ENCODE measurements at regions not wholly inside any gene's neighbourhood (a gene's known extent, or its start where the extent isn't known, plus 50 kb on each side); places are given as distances from the start of the nearest gene placed in this dataset.

DNA sequence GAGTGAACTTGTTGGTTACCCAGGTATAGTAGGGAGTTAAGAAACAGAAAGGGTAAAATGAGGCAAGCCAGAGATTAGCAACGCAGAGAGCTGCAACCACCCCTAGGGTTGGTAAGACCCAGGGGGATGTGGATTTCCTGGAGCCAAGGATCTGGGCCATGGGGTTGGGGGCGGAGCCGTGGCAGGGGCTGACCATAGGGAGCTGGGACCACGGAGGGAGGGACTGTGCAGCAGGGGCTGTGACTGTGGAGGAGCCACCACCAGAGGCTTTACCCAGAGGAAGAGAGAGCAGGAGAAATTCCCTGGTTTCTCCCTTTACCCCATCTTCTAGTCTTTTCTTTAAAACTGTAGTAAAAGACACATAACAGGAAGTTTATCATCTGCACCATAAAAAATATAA lies 58.6 kb upstream of the BAIAP2L1 start:
- TF ChIP-seq CTCF (conservative IDR thresholded peaks at IDR 0.05; ENCODE audit: low read length) (no peak), EZH2phosphoT487 (IDR thresholded peaks at IDR 0.05; ENCODE audit: borderline replicate concordance) (no peak)

Measured in Loucy (cell line).